ENCODE measurements at regions not wholly inside any gene's neighbourhood (a gene's known extent, or its start where the extent isn't known, plus 50 kb on each side); places are given as distances from the start of the nearest gene placed in this dataset.
"Not testable (repeated sequence)": the region's sequence is repeated elsewhere in the genome, so short reads cannot be mapped to it uniquely, and the experiment has no call there.

DNA sequence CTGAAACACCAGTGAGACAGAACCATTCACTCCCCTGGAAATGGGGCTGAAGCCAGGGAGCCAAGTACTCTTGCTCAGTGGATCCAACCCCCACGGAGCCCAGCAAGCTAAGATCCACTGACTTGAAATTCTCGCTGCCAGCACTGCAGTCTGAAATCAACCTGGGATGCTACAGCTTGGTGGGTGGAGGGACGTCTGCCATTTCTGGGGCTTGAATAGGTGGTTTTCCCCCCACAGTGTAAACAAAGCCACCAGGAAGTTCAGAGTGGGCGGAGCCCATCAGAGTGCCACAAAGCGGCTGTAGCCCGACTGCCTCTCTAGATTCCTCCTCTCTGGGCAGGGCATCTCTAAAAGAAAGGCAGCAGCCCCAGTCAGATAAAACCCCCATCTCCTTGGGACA, 292.8 kb downstream of the LNPK start:
- no peak overlapping the region for H3K27ac ChIP-seq (ENCODE audit: low read depth in 1 of 2, low read length in 2 of 2)
- DNase-seq (ENCODE audit: low spot score), result no peak
- TF ChIP-seq, protein P1, sequence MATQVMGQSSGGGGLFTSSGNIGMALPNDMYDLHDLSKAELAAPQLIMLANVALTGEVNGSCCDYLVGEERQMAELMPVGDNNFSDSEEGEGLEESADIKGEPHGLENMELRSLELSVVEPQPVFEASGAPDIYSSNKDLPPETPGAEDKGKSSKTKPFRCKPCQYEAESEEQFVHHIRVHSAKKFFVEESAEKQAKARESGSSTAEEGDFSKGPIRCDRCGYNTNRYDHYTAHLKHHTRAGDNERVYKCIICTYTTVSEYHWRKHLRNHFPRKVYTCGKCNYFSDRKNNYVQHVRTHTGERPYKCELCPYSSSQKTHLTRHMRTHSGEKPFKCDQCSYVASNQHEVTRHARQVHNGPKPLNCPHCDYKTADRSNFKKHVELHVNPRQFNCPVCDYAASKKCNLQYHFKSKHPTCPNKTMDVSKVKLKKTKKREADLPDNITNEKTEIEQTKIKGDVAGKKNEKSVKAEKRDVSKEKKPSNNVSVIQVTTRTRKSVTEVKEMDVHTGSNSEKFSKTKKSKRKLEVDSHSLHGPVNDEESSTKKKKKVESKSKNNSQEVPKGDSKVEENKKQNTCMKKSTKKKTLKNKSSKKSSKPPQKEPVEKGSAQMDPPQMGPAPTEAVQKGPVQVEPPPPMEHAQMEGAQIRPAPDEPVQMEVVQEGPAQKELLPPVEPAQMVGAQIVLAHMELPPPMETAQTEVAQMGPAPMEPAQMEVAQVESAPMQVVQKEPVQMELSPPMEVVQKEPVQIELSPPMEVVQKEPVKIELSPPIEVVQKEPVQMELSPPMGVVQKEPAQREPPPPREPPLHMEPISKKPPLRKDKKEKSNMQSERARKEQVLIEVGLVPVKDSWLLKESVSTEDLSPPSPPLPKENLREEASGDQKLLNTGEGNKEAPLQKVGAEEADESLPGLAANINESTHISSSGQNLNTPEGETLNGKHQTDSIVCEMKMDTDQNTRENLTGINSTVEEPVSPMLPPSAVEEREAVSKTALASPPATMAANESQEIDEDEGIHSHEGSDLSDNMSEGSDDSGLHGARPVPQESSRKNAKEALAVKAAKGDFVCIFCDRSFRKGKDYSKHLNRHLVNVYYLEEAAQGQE (IDR thresholded peaks at IDR 0.05), result no peak
- TF ChIP-seq, protein P2, sequence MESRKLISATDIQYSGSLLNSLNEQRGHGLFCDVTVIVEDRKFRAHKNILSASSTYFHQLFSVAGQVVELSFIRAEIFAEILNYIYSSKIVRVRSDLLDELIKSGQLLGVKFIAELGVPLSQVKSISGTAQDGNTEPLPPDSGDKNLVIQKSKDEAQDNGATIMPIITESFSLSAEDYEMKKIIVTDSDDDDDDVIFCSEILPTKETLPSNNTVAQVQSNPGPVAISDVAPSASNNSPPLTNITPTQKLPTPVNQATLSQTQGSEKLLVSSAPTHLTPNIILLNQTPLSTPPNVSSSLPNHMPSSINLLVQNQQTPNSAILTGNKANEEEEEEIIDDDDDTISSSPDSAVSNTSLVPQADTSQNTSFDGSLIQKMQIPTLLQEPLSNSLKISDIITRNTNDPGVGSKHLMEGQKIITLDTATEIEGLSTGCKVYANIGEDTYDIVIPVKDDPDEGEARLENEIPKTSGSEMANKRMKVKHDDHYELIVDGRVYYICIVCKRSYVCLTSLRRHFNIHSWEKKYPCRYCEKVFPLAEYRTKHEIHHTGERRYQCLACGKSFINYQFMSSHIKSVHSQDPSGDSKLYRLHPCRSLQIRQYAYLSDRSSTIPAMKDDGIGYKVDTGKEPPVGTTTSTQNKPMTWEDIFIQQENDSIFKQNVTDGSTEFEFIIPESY (IDR thresholded peaks at IDR 0.05), result no peak
- no peak for TF ChIP-seq EGR1 (IDR thresholded peaks at IDR 0.05; ENCODE audit: low read depth in 2 of 2)
- no peak for TF ChIP-seq GABPA (IDR thresholded peaks at IDR 0.05 in 1 of 2, conservative IDR thresholded peaks at IDR 0.05 in 1 of 2)
- TF ChIP-seq TAF1 (conservative IDR thresholded peaks at IDR 0.05), result no peak
- no peak for TF ChIP-seq RAD21 (IDR thresholded peaks at IDR 0.05)
- TF ChIP-seq, protein P3, sequence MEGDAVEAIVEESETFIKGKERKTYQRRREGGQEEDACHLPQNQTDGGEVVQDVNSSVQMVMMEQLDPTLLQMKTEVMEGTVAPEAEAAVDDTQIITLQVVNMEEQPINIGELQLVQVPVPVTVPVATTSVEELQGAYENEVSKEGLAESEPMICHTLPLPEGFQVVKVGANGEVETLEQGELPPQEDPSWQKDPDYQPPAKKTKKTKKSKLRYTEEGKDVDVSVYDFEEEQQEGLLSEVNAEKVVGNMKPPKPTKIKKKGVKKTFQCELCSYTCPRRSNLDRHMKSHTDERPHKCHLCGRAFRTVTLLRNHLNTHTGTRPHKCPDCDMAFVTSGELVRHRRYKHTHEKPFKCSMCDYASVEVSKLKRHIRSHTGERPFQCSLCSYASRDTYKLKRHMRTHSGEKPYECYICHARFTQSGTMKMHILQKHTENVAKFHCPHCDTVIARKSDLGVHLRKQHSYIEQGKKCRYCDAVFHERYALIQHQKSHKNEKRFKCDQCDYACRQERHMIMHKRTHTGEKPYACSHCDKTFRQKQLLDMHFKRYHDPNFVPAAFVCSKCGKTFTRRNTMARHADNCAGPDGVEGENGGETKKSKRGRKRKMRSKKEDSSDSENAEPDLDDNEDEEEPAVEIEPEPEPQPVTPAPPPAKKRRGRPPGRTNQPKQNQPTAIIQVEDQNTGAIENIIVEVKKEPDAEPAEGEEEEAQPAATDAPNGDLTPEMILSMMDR (IDR thresholded peaks at IDR 0.05; ENCODE audit: low read depth, low read length, missing input control), result no peak
- no peak for TF ChIP-seq YY1 (IDR thresholded peaks at IDR 0.05)
- no peak for TF ChIP-seq FOXA2 (IDR thresholded peaks at IDR 0.05)
- no peak overlapping the region for H3K4me3 ChIP-seq (ENCODE audit: low read depth in 1 of 3, low read length in 3 of 3)
- 62% methylated on average over 6 of the region's 6 CpGs for WGBS
- no peak overlapping the region for H3K9ac ChIP-seq (ENCODE audit: low read depth in 1 of 2, low read length in 2 of 2)
- peaks cover 0 to 3% (median 0%) of the 10 kb centered on the region in 4 donors for H3K9me3 ChIP-seq (ENCODE audit: control insufficient read depth in 4 of 4, low read length in 3 of 4)
- H3K4me1 ChIP-seq (ENCODE audit: control insufficient read depth in 4 of 4, insufficient read depth in 4 of 4, low read length in 3 of 4), result no peaks in the 10 kb centered on the region
- no peaks in the 10 kb centered on the region for H3K36me3 ChIP-seq (ENCODE audit: control insufficient read depth in 4 of 4, insufficient read depth in 3 of 4, low read depth in 1 of 4, low read length in 3 of 4)
- peaks cover 0 to 12% (median 1%) of the 10 kb centered on the region in 4 donors for H3K27me3 ChIP-seq (ENCODE audit: control insufficient read depth in 4 of 4, insufficient read depth in 4 of 4, low read length in 3 of 4)

DNA sequence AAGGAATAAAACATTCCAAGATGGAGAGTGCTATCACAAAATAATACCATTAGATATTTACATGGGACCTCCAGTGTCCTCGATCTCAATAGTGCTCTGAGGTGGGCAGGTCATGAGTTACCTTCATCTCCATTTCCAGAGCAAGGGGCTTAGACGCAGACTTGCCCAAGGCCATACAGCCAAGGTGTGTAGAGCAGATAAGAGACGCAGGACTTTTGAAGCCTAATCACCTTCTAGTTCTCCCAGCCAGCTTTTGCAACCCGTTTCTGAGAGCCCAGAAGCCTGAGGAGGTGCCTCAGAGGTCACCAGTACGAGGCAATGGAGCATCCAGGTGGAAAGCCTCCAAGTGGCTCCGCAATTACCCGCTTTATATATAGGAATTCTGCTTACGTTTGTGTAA, 294.7 kb downstream of the LNPK start:
- no peak for DNase-seq (ENCODE audit: low spot score)
- no peak overlapping the region for H3K9ac ChIP-seq (ENCODE audit: low read depth in 1 of 2, low read length in 2 of 2)
- H3K4me3 ChIP-seq (ENCODE audit: low read depth in 1 of 3, low read length in 3 of 3), result no peak overlapping the region
- H3K27me3 ChIP-seq (ENCODE audit: control insufficient read depth in 4 of 4, insufficient read depth in 4 of 4, low read length in 3 of 4), result peaks cover 0 to 12% (median 1%) of the 10 kb centered on the region in 4 donors
- WGBS, result 80% methylated on average over 8 of the region's 8 CpGs
- H3K27ac ChIP-seq (ENCODE audit: low read depth in 1 of 2, low read length in 2 of 2), result no peak overlapping the region
- no peaks in the 10 kb centered on the region for H3K36me3 ChIP-seq (ENCODE audit: control insufficient read depth in 4 of 4, insufficient read depth in 3 of 4, low read depth in 1 of 4, low read length in 3 of 4)
- H3K4me1 ChIP-seq (ENCODE audit: control insufficient read depth in 4 of 4, insufficient read depth in 4 of 4, low read length in 3 of 4), result no peaks in the 10 kb centered on the region
- H3K9me3 ChIP-seq (ENCODE audit: control insufficient read depth in 4 of 4, low read length in 3 of 4), result peaks cover 0 to 3% (median 0%) of the 10 kb centered on the region in 4 donors
- TF ChIP-seq, protein P4, sequence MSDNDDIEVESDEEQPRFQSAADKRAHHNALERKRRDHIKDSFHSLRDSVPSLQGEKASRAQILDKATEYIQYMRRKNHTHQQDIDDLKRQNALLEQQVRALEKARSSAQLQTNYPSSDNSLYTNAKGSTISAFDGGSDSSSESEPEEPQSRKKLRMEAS (IDR thresholded peaks at IDR 0.05), result no peak
- TF ChIP-seq HNF4G (IDR thresholded peaks at IDR 0.05) (no peak), FOXA2 (IDR thresholded peaks at IDR 0.05) (no peak), SP1 (IDR thresholded peaks at IDR 0.05) (no peak), YY1 (IDR thresholded peaks at IDR 0.05) (no peak), FOXA1 (IDR thresholded peaks at IDR 0.05) (no peak), JUND (IDR thresholded peaks at IDR 0.05) (no peak), EGR1 (IDR thresholded peaks at IDR 0.05; ENCODE audit: low read depth in 2 of 2) (no peak), TAF1 (conservative IDR thresholded peaks at IDR 0.05) (no peak), GABPA (IDR thresholded peaks at IDR 0.05 in 1 of 2, conservative IDR thresholded peaks at IDR 0.05 in 1 of 2) (no peak)
- TF ChIP-seq, protein P5, sequence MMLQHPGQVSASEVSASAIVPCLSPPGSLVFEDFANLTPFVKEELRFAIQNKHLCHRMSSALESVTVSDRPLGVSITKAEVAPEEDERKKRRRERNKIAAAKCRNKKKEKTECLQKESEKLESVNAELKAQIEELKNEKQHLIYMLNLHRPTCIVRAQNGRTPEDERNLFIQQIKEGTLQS (IDR thresholded peaks at IDR 0.05), result no peak
- TF ChIP-seq, protein P2 (IDR thresholded peaks at IDR 0.05), result no peak
- TF ChIP-seq, protein P3 (IDR thresholded peaks at IDR 0.05; ENCODE audit: low read depth, low read length, missing input control), result no peak

DNA sequence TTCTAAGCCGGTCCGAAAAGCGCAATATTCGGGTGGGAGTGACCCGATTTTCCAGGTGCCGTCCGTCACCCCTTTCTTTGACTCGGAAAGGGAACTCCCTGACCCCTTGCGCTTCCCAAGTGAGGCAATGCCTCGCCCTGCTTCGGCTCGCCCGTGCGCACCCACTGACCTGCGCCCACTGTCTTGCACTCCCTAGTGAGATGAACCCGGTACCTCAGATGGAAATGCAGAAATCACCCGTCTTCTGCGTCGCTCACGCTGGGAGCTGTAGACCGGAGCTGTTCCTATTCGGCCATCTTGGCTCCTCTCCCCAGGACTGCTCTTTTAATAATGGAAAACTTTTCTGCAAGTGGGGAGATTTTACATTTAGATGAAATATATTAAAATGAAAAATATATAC, 297.5 kb downstream of the LNPK start:
- H3K27me3 ChIP-seq (ENCODE audit: control insufficient read depth in 4 of 4, insufficient read depth in 4 of 4, low read length in 3 of 4), result peaks cover 0 to 10% (median 1%) of the 10 kb centered on the region in 4 donors
- H3K4me1 ChIP-seq (ENCODE audit: control insufficient read depth in 4 of 4, insufficient read depth in 4 of 4, low read length in 3 of 4); H3K36me3 ChIP-seq (ENCODE audit: control insufficient read depth in 4 of 4, insufficient read depth in 3 of 4, low read depth in 1 of 4, low read length in 3 of 4); H3K9me3 ChIP-seq (ENCODE audit: control insufficient read depth in 4 of 4, low read length in 3 of 4); DNase-seq (ENCODE audit: low spot score); H3K27ac ChIP-seq (ENCODE audit: low read depth in 1 of 2, low read length in 2 of 2); H3K4me3 ChIP-seq (ENCODE audit: low read depth in 1 of 3, low read length in 3 of 3); H3K9ac ChIP-seq (ENCODE audit: low read depth in 1 of 2, low read length in 2 of 2): not testable (repeated sequence)
- 92% methylated on average over 22 of the region's 22 CpGs for WGBS
